ENCODE measurements at regions not wholly inside any gene's neighbourhood (a gene's known extent, or its start where the extent isn't known, plus 50 kb on each side); places are given as distances from the start of the nearest gene placed in this dataset.
"Not testable (repeated sequence)": the region's sequence is repeated elsewhere in the genome, so short reads cannot be mapped to it uniquely, and the experiment has no call there.

GRCh38 chr2:97302881-97303280, 189.9 kb downstream of the ANKRD36 start:
- TF ChIP-seq, protein P1, sequence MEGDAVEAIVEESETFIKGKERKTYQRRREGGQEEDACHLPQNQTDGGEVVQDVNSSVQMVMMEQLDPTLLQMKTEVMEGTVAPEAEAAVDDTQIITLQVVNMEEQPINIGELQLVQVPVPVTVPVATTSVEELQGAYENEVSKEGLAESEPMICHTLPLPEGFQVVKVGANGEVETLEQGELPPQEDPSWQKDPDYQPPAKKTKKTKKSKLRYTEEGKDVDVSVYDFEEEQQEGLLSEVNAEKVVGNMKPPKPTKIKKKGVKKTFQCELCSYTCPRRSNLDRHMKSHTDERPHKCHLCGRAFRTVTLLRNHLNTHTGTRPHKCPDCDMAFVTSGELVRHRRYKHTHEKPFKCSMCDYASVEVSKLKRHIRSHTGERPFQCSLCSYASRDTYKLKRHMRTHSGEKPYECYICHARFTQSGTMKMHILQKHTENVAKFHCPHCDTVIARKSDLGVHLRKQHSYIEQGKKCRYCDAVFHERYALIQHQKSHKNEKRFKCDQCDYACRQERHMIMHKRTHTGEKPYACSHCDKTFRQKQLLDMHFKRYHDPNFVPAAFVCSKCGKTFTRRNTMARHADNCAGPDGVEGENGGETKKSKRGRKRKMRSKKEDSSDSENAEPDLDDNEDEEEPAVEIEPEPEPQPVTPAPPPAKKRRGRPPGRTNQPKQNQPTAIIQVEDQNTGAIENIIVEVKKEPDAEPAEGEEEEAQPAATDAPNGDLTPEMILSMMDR (IDR thresholded peaks at IDR 0.05; ENCODE audit: borderline replicate concordance, extremely low read depth, low read length, poor library complexity, severe bottlenecking): not testable (repeated sequence)
- not testable (repeated sequence) for TF ChIP-seq EZH2 (IDR thresholded peaks at IDR 0.05; ENCODE audit: borderline replicate concordance, low read depth, low read length, severe bottlenecking)
